GM13977 (cell line): ENCODE measurements at regions not wholly inside any gene's neighbourhood (a gene's known extent, or its start where the extent isn't known, plus 50 kb on each side); places are given as distances from the start of the nearest gene placed in this dataset.
"Not testable (repeated sequence)": the region's sequence is repeated elsewhere in the genome, so short reads cannot be mapped to it uniquely, and the experiment has no call there.

ENCODE experiments used
- DNase-seq: peaks from one replicate; pipeline ENCODE4 v3.0.0; 2012; ENCODE audit warnings: low spot score
- in situ Hi-C: fragments of 300-500 bp; cut with MboI; formaldehyde crosslinking; loops from one replicate; pipeline ENCODE4 v1.12.0; 2022; ENCODE audit warnings: low sequenced_read_pairs, low pct_unique_long_range_greater_than_20kb, mixed read lengths, inconsistent platforms; ENCODE audit not compliant: unreplicated experiment
- TF ChIP-seq, protein P1 (sequence below): IDR thresholded peaks from 2 replicates; pipeline ENCODE4 v1.5.1; 2012; ENCODE audit warnings: mild to moderate bottlenecking, control low read depth; ENCODE audit not compliant: insufficient read depth; ENCODE audit errors: extremely low read depth, missing control alignments

DNA sequence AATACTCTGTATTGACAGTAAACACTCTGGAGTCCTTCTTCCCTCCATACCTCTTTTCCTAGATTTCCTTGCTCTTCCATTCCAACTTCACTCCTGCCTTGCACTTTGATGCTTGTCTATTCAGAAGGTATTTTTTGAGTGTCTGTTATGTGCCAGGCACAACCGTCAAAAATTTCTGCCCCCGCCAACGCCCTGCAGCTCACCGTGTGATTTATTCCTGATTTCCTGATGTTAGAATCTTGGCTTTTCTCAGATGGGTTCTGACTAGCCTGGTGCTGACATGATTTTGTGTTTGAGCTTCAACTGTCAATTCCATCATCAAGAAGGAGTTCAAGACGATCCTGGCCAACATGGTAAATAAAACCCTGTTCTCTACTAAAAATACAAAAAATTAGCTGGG is 297.5 kb downstream of the AGTPBP1 start:
- no peak for DNase-seq
- TF ChIP-seq, protein P1, sequence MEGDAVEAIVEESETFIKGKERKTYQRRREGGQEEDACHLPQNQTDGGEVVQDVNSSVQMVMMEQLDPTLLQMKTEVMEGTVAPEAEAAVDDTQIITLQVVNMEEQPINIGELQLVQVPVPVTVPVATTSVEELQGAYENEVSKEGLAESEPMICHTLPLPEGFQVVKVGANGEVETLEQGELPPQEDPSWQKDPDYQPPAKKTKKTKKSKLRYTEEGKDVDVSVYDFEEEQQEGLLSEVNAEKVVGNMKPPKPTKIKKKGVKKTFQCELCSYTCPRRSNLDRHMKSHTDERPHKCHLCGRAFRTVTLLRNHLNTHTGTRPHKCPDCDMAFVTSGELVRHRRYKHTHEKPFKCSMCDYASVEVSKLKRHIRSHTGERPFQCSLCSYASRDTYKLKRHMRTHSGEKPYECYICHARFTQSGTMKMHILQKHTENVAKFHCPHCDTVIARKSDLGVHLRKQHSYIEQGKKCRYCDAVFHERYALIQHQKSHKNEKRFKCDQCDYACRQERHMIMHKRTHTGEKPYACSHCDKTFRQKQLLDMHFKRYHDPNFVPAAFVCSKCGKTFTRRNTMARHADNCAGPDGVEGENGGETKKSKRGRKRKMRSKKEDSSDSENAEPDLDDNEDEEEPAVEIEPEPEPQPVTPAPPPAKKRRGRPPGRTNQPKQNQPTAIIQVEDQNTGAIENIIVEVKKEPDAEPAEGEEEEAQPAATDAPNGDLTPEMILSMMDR = no peak
- in situ Hi-C loops = no loop called here

DNA sequence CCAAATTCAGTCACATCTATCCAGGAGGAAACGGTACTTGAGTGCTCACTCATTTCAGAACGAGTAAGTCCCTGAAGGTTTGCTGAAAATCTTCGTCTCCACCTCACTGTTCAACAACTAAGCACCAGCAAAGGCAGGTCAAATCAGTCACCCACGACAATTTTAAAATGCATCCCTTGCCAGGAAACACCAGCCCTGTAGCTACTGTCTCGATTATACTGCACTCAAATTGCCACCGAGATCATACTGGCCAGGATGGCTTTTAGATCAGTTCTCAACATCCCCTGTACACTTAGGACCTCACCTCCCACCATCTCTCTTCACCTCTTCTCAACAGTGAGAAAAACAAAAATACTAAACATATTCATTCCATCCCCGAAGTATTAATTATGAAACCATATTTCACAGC is 298.6 kb downstream of the AGTPBP1 start:
- DNase-seq = peak; percentile 21
- in situ Hi-C loops = no loop called here
- TF ChIP-seq, protein P1 = no peak

DNA sequence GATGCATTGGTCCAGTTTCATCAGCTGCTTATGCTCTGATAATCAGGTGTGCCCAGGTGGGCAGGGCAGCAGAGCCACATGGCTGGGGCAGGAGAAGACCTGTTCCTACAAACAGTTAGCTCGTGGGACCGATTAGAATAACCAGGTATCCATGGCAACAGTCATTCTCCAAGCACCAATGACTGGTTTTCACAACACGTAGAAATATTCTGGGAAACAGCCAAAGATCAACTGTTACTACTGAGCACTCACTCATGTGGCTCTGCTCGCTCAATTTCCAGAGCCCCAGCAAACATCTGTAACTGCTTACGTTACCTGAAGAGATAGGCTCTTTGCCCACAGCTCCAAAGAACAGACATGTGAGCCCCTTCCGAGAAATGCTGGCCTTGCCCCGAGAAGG is 302.0 kb downstream of the AGTPBP1 start:
- in situ Hi-C loops = no loop called here
- DNase-seq = no peak
- TF ChIP-seq, protein P1 = no peak

DNA sequence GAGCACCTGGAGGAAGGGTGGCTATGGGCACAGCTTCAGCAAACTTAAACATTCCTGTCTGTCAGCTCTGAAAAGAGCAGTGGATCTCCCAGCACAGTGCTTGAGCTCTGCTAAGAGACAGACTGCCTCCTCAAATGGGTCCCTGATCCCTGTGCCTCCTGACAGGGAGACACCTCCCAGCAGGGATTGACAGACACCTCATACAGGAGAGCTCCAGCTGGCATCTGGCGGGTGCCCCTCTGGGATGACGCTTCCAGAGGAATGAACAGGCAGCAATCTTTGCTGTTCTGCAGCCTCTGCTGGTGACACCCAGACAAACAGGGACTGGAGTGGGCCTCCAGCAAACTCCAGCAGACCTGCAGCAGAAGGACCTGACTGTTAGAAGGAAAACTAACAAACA is 307.8 kb downstream of the AGTPBP1 start:
- in situ Hi-C loops = not testable (repeated sequence)

DNA sequence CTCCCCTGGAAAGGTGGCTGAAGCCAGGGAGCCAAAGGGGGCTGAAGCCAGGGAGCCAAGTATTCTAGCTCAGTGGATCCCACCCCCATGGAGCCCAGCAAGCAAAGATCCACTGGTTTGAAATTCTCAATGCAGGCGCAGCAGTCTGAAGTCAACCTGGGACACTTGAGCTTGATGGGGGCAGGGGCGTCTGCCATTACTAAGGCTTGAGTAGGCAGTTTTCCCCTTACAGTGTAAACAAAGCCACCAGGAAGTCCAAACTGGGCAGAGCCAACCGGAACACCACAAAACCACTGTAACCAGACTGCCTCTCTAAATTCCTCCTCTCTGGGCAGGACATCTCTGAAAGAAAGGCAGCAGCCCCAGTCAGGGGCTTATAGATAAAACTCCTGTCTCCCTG is 308.2 kb downstream of the AGTPBP1 start:
- in situ Hi-C loops, DNase-seq: not testable (repeated sequence)

More for the DNA sequence above, 307.8 kb downstream of the AGTPBP1 start:
- DNase-seq = not testable (repeated sequence)

DNA sequence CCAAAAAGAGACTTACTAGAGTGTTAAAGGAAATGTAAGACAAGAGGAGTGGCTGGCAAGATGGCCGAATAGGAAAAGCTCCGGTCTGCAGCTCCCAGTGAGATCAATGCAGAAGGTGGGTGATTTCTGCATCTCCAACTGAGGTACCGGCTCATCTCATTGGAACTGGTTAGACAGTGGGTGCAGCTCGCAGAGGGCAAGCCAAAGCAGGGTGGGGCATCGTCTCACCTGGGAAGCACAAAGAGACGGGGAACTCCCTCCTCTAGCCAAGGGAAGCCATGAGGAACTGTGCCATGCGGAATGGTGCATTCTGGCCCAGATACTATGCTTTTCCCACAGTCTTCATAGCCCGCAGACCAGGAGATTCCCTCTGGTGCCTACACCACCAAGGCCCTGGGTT is 308.7 kb downstream of the AGTPBP1 start:
- in situ Hi-C loops = no loop called here
- no peak for DNase-seq
- TF ChIP-seq, protein P1 = no peak

DNA sequence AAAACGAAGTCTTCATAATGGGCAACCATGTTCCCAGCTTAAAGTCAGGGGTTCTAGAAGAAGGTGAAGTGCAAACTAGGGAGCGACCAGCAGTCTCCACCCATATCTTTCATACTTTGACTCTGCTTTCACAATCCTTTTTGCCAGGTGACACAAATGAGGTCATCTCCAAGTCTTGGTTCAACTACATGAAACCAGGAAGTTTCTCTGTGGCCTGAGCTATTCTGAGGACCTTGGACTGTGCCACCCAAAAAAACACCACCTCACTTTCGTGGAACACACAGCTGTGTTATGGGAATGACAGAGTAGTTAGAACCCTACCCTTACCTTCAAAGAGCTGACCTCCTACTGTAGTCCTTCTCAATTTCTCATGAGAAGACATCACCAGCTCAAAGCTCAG is 309.2 kb downstream of the AGTPBP1 start:
- no peak for DNase-seq
- TF ChIP-seq, protein P1 = no peak
- in situ Hi-C loops = no loop called here

DNA sequence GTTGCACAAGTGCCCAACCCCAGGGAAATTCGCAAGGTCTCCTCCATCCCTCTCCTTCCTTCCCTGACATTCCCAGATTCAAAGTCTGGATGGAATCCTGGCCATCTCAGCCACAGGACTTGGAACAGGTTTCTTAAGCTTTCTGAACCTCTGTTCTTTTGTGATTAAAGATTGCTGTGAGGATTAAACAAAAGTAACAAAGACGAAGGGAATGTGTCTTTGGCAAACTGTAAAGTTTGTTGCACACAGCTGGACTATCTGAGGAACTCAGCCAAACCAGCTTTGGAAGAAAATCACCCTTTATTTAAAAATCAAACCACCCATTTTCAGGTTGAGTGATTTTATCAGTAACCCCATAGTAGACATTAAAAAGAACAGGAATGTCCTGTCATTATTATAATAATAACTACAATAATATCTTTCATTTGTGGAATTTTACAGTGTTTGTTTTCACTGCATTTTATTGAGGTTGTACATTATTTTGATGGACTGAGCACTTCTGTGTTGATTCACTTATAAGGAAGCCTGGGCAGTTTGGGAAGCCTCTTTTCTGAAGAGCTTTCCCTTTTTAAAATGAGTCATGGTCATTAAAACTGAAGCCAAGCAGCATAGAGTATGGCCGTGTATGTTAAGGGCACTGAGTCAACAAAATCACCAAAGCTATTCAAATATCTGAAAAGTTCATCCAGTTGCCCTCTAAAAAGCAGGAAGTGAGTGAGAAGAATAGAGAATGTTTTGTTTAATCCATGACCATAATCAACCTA is 310.2 kb downstream of the AGTPBP1 start:
- in situ Hi-C loops = no loop called here
- TF ChIP-seq, protein P1 = no peak
- no peak for DNase-seq
